GM19467 (cell line): ENCODE measurements at regions not wholly inside any gene's neighbourhood (a gene's known extent, or its start where the extent isn't known, plus 50 kb on each side); places are given as distances from the start of the nearest gene placed in this dataset.
"Not testable (repeated sequence)": the region's sequence is repeated elsewhere in the genome, so short reads cannot be mapped to it uniquely, and the experiment has no call there.

Experiments
- ATAC-seq: cut with Tn5 transposase; IDR thresholded peaks from one replicate; pipeline ENCODE4 v1.9.1; 2021; ENCODE audit warnings: mild to moderate bottlenecking, moderate library complexity; ENCODE audit not compliant: unreplicated experiment

GRCh38 chr1:213523781-213524398 is 463.9 kb upstream of the PROX1 start:
- no peak for ATAC-seq

- no peak for ATAC-seq
Measured at GRCh38 chr1:213526306-213526705, 461.5 kb upstream of the PROX1 start.

DNA sequence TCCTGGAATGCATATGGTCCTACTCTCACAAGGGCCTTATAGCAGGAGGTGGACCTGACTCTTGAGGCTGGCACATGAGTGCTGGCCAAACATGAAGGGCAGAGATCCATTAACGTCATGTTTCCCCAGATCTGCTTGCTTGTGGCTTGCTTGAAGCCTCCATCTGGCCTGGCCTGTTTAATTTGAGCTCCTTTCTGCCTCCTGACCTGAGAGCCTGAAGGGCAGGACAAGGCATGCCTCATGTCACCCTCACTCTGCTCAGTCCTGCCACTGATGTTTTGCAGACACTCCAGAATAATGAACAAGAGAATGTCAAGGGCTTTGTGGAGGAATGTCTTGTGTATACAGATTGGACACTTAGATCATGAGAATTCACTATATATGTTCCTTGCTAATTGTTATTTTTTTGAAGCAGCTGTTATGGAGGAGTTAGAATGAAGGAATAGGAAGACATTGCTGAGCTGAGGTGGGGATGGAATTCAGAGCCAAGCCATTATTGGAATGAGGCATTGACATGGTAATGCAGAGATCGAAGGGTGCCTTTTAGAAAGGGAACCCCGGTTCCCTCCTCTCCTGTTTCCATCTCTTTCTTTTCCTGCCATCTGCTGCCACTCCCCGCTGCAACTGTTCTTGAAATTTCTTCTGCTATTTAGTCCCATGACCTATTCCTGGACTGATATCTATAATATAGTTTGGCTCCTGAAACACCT is 457.0 kb upstream of the PROX1 start:
- no peak for ATAC-seq

DNA sequence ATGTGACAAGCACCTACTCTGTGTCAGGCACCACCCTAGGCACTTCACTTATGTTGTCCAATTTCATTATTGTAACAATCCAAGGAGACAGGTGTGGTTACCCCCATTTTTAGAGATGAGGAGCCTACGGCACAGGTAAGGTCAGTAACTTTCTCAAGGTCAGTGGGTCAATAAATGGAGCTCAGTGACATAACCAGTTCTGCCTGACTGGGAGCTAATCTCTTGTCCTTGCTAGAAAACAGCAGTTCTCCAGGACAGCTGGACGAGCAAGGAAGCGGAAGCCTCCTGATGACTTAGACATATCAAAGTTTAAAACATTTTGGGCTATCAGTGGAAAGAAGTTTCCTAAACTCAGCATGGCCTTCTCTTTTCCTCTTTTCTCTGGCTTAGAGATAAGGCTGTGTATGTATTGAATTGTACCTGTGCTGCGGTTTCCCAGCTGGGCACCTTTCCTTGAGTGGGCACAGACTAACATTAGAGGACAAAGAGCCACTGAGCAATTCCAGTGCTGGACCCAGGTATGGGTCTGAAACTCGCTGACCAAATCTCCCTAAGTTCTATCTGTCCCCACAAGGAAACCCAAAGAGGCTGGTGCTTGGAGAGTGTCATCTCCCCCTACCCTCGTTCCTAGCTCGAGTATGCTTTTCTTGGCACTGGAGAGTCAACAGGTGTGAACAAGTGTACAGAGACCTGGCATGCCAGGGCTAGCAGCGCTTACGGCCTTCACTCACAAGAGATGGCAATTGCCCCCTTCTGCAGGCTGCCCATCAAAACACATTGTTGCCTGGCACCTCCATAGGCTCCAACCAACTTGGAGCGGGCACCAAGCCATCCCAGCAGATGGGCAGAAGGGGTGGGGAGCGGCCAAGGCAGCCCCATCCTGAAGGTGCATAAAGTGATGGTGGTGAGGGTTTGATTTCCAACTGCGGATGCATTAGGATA is 456.1 kb upstream of the PROX1 start:
- ATAC-seq = no peak

- ATAC-seq = no peak
Measured at GRCh38 chr1:213533125-213533524, 454.6 kb upstream of the PROX1 start.

GRCh38 chr1:213535679-213536078 is 452.1 kb upstream of the PROX1 start:
- no peak for ATAC-seq

- ATAC-seq = no peak
Measured at GRCh38 chr1:213538251-213538650, 449.5 kb upstream of the PROX1 start.

DNA sequence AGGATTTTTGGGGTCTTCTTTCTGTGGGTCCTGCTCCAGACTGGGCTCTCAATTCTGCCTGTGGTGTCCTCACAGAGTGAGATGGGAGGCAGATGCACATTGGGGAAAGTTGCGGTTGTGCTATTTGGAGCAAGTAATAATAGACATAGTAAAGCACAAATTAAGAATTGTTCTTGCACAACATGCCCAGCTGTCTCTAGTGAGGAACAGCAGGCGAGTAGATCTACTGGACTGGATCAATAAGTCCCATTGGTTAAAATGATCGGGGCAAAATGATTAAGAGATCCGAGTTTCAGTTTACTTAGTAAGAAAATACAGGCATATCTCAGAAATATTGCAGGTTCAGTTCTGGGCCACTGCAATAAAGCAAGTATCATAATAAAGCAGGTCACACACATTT is 448.3 kb upstream of the PROX1 start:
- no peak for ATAC-seq

DNA sequence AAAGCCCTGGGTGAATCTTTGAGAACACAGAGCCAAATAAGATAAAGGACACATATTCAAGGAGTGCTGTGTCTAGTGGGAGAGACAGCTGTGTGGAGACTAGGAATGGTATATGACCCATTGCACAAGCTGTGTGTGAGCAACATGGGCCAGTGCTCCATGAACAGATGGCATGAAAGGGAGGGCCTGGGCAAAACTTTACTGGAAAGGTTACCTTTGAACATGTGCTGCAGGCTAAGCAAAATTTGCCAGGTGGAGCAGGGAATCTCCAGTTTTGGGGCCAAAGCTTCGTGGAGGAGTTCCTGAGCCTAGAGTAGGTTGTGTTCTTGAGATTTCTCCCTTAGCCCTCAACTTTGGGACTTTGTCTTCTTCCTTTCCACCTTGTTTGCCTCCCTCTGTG is 446.1 kb upstream of the PROX1 start:
- ATAC-seq = no peak

- not testable (repeated sequence) for ATAC-seq
Measured at GRCh38 chr1:213545181-213545580, 442.6 kb upstream of the PROX1 start.

- no peak for ATAC-seq
Measured at GRCh38 chr1:213549982-213550381, 437.8 kb upstream of the PROX1 start.

DNA sequence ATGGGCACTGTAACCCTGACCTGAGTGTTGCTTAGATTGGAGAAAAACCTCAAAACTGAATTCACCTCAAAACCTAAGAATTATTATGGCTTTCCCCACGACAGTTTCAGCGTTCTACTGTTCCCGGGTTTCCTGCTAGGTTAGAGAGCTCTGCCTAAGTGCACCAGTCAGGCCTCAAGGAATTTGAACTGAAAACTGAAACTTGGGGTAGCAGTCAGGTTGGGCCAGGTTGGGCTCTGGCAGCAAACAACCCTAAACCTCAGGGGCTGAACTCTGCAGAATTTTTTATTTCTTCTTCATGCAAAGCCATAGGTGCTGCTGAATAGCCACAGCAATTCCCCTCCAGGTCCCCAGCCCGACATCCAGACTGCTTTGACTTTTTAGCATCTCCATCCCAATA is 437.0 kb upstream of the PROX1 start:
- ATAC-seq = no peak

DNA sequence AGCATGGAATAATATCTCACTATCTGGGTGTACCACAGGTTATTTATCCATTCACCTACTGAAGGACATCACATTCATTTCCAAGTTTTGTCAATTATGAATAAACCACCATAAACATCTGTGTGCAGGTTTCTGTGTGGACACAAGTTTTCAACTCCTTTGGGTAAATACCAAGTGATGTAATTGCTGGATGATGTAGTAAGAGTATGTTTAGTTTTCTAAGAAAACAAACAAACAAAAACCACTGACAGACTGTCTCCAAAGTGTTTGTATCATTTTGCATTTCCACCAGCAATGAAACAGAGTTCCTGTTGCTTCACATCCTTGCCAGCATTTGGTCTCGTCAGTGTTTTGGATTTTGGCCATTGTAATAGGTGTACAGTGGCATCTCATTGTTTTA is 435.7 kb upstream of the PROX1 start:
- ATAC-seq = no peak

GRCh38 chr1:213560226-213560625 is 427.5 kb upstream of the PROX1 start:
- no peak for ATAC-seq

DNA sequence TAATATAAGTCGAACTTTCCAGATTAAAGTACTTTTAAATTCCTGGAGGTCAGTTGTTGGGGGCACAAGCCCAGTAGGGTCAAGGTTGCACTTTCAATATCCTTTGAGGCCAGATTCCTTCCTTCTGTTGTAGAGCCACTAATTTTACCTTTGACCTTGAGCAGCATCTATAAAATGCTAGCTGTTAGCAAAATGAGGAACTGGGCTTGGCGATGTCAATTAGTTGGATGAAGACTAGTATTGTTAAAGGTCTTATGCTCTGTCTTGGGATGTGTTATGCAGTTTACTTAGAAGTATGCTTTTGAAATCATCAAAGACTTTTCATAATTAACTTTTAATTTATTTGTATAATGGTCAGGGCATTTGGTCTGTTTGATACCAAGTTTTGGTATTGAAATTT is 425.9 kb upstream of the PROX1 start:
- ATAC-seq = no peak

DNA sequence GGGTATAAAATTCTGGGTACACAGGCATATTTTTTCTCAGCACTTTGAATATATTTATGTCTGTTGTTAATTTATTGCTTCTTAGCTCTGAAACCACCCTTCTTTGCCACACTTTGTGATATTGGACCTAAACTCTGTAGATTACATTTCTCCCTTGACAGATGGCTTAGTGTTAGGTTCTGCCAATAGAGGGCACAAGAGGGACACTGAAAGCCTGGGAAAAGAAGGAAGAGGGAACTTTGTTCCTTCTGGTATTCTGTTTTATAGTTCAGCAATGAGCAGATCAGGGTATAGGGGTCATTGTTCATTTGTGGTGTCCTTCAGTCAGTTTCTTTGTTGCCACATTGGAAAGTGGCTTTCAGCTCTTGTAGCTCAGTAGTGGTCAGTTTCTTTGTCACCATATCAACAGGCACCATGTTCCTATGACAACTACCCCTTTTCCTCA is 423.5 kb upstream of the PROX1 start:
- no peak for ATAC-seq

- no peak for ATAC-seq
Measured at GRCh38 chr1:213568929-213569815, 418.6 kb upstream of the PROX1 start.

DNA sequence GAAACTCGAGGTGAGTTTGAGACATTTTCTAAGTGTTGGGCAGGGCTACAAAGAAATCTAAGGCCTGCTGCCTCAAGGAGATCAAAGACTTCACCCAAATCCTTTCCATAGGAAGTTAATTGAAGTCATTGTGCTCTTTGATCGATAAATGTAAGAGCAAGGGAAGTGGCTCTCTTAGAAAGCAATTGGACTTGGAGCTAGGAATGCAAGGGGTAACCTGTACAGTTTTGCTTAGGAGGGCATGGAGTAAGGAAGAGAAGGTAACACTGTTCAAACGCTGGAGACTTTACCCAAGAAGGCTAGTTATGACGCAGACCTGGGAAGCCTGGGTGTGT is 418.0 kb upstream of the PROX1 start:
- ATAC-seq = no peak

DNA sequence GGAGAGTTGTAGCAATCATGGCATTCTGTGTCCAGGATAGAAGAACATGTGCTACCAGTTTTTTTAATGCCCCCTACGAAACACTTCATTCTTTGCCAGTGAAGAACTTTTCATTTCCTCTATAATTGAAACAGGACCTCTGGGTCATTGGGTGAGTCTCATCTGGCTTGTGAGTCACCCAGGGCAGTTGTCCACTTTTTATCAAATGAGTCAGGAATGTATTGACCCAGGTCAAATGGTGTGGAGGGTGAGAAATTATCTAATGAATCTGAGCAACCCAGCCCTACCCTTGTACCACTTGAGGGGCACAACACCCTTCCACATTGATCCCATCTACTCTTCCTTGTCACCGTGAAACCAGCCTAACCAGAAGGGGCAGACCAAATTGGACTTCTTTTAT is 417.3 kb upstream of the PROX1 start:
- ATAC-seq = no peak

GRCh38 chr1:213571419-213571818 is 416.4 kb upstream of the PROX1 start:
- no peak for ATAC-seq

- no peak for ATAC-seq
Measured at GRCh38 chr1:213571843-213572242, 415.9 kb upstream of the PROX1 start.
